Ascending aorta (tissue), 2 donors: ENCODE measurements at regions not wholly inside any gene's neighbourhood (a gene's known extent, or its start where the extent isn't known, plus 50 kb on each side); places are given as distances from the start of the nearest gene placed in this dataset.

Experiments
- DNase-seq, 2 donors: peaks; one replicate each; pipeline ENCODE4 v3.0.0-alpha.2; 2019; ENCODE audit warnings: low spot score in 2 of 2
- H3K27ac ChIP-seq, 2 donors: fragments of 200-600 bp; sonication (generic); one replicate each; pipeline ENCODE4 v1.5.1; 2016 to 2017; ENCODE audit warnings: mild to moderate bottlenecking in 1 of 2
- H3K27me3 ChIP-seq: fragments of 200-600 bp; sonication (generic); one replicate; pipeline ENCODE4 v1.5.1; 2017
- H3K36me3 ChIP-seq, 2 donors: fragments of 200-600 bp; sonication (generic); one replicate each; pipeline ENCODE4 v1.5.1; 2016
- H3K4me1 ChIP-seq, 2 donors: fragments of 200-600 bp; sonication (generic); one replicate each; pipeline ENCODE4 v1.5.1; 2016 to 2017; ENCODE audit warnings: mild to moderate bottlenecking in 1 of 2
- H3K4me3 ChIP-seq, 2 donors: fragments of 200-600 bp; sonication (generic); one replicate each; pipeline ENCODE4 v1.5.1; 2016 to 2017; ENCODE audit warnings: mild to moderate bottlenecking in 1 of 2
- H3K9me3 ChIP-seq, 2 donors: fragments of 200-600 bp; sonication (generic); one replicate each; pipeline ENCODE4 v1.5.1; 2016
- CTCF ChIP-seq, 3 experiments: fragments of 200-600 bp in 2 of 3; fragments of 450-650 bp in 1 of 3; sonication (generic) in 2 of 3; IDR thresholded peaks; one replicate each; pipeline ENCODE4 v1.5.1; 2016 to 2019; ENCODE audit warnings: antibody characterized with exemption in 3 of 3, mild to moderate bottlenecking in 1 of 3, moderate library complexity in 1 of 3
- intact Hi-C: fragments of 100-400 bp; cut with DNase I; formaldehyde crosslinking; loops from one replicate; pipeline ENCODE4 v1.15.1; 2023

- Histone ChIP-seq H3K27ac (no peak overlapping the region), H3K9me3 (no peaks in the 10 kb centered on the region), H3K27me3 (no peaks in the 10 kb centered on the region), H3K36me3 (no peaks in the 10 kb centered on the region), H3K4me3 (no peak overlapping the region), H3K4me1 (no peaks in the 10 kb centered on the region)
- no peak for DNase-seq
- TF ChIP-seq CTCF (IDR thresholded peaks at IDR 0.05) = no peak
- intact Hi-C loops = no loop called here
Observed at GRCh38 chr18:61719671-61720070, 173.1 kb downstream of the RNF152 start.

GRCh38 chr18:61718944-61719343 lies 173.9 kb downstream of the RNF152 start:
- no peak for DNase-seq
- H3K4me3 ChIP-seq = no peak overlapping the region
- H3K27me3 ChIP-seq = no peaks in the 10 kb centered on the region
- intact Hi-C loops = no loop called here
- no peak for TF ChIP-seq CTCF (IDR thresholded peaks at IDR 0.05)
- no peak overlapping the region for H3K27ac ChIP-seq
- H3K9me3 ChIP-seq = no peaks in the 10 kb centered on the region
- H3K36me3 ChIP-seq = no peaks in the 10 kb centered on the region
- no peaks in the 10 kb centered on the region for H3K4me1 ChIP-seq

GRCh38 chr18:61714421-61714820 lies 178.4 kb downstream of the RNF152 start:
- Histone ChIP-seq H3K9me3 (peaks cover 0 to 3% of the 10 kb centered on the region in 2 donors), H3K4me1 (no peaks in the 10 kb centered on the region), H3K4me3 (no peak overlapping the region), H3K27ac (no peak overlapping the region), H3K27me3 (no peaks in the 10 kb centered on the region), H3K36me3 (no peaks in the 10 kb centered on the region)
- DNase-seq = no peak
- no peak for TF ChIP-seq CTCF (IDR thresholded peaks at IDR 0.05)
- intact Hi-C loops = no loop called here

GRCh38 chr18:61713502-61713901 lies 179.3 kb downstream of the RNF152 start:
- intact Hi-C loops = no loop called here
- H3K27me3 ChIP-seq = no peaks in the 10 kb centered on the region
- DNase-seq = no peak
- H3K9me3 ChIP-seq = peaks cover 0 to 3% of the 10 kb centered on the region in 2 donors
- H3K4me1 ChIP-seq = no peaks in the 10 kb centered on the region
- no peaks in the 10 kb centered on the region for H3K36me3 ChIP-seq
- H3K27ac ChIP-seq = no peak overlapping the region
- TF ChIP-seq CTCF (IDR thresholded peaks at IDR 0.05) = no peak
- no peak overlapping the region for H3K4me3 ChIP-seq

GRCh38 chr18:61710082-61710620 lies 182.7 kb downstream of the RNF152 start:
- no peak overlapping the region for H3K4me3 ChIP-seq
- TF ChIP-seq CTCF (IDR thresholded peaks at IDR 0.05) = no peak
- intact Hi-C loops = no loop called here

More at GRCh38 chr18:61710082-61710620, 182.7 kb downstream of the RNF152 start:
- Histone ChIP-seq H3K36me3 (no peaks in the 10 kb centered on the region), H3K4me1 (no peaks in the 10 kb centered on the region), H3K27me3 (no peaks in the 10 kb centered on the region), H3K27ac (no peak overlapping the region), H3K9me3 (peaks cover 0 to 3% of the 10 kb centered on the region in 2 donors)
- DNase-seq = no peak
